T-helper 2 cell treated with Interferon-gamma antibody and Interleukin-4, amounts not matched to agents 100 ng/mL and 5 ng/mL, for 36 hours (primary cell): ENCODE measurements at regions not wholly inside any gene's neighbourhood (a gene's known extent, or its start where the extent isn't known, plus 50 kb on each side); places are given as distances from the start of the nearest gene placed in this dataset.

Experiments
- intact Hi-C: fragments of 100-400 bp; cut with micrococcal nuclease; formaldehyde crosslinking; loops from one replicate; pipeline ENCODE4 v1.15.1; 2023

- intact Hi-C loops, result no loop called here
These were observed 121.6 kb upstream of the RTL1 start for GRCh38 chr14:101025131-101025530.

- intact Hi-C loops, result no loop called here
These were observed 122.2 kb upstream of the RTL1 start for GRCh38 chr14:101025696-101026095.

GRCh38 chr14:101026341-101026740 lies 122.8 kb upstream of the RTL1 start:
- intact Hi-C loops, result no loop called here

GRCh38 chr14:101027291-101027690 lies 123.8 kb upstream of the RTL1 start:
- intact Hi-C loops, result no loop called here

GRCh38 chr14:101027966-101028365 lies 124.4 kb upstream of the RTL1 start:
- intact Hi-C loops, result no loop called here

- intact Hi-C loops, result no loop called here
These were observed 125.6 kb upstream of the RTL1 start for GRCh38 chr14:101028971-101029667.

GRCh38 chr14:101029668-101030290 lies 126.3 kb upstream of the RTL1 start:
- intact Hi-C loops, result no loop called here

GRCh38 chr14:101030586-101030985 lies 127.1 kb upstream of the RTL1 start:
- intact Hi-C loops, result no loop called here

GRCh38 chr14:101031186-101031585 lies 127.7 kb upstream of the RTL1 start:
- intact Hi-C loops, result no loop called here

GRCh38 chr14:101031721-101032120 lies 128.2 kb upstream of the RTL1 start:
- intact Hi-C loops, result no loop called here

- intact Hi-C loops, result no loop called here
These were observed 128.9 kb upstream of the RTL1 start for GRCh38 chr14:101032433-101032832.

GRCh38 chr14:101033006-101033405 lies 129.5 kb upstream of the RTL1 start:
- intact Hi-C loops, result no loop called here

- intact Hi-C loops, result no loop called here
These were observed 130.1 kb upstream of the RTL1 start for GRCh38 chr14:101033446-101034165.

- intact Hi-C loops, result no loop called here
These were observed 131.5 kb upstream of the RTL1 start for GRCh38 chr14:101034986-101035385.

GRCh38 chr14:101035466-101036225 lies 132.1 kb upstream of the RTL1 start:
- intact Hi-C loops, result no loop called here

- intact Hi-C loops, result no loop called here
These were observed 133.7 kb upstream of the RTL1 start for GRCh38 chr14:101037021-101037817.

- intact Hi-C loops, result no loop called here
These were observed 135.7 kb upstream of the RTL1 start for GRCh38 chr14:101039031-101039754.

GRCh38 chr14:101039755-101040138 lies 136.2 kb upstream of the RTL1 start:
- intact Hi-C loops, result no loop called here

- intact Hi-C loops, result no loop called here
These were observed 137.3 kb upstream of the RTL1 start for GRCh38 chr14:101040538-101041442.
